NB4 (cell line): ENCODE measurements at regions not wholly inside any gene's neighbourhood (a gene's known extent, or its start where the extent isn't known, plus 50 kb on each side); places are given as distances from the start of the nearest gene placed in this dataset.
"Not testable (repeated sequence)": the region's sequence is repeated elsewhere in the genome, so short reads cannot be mapped to it uniquely, and the experiment has no call there.

Source experiments
- MYC ChIP-seq: IDR thresholded peaks from 2 replicates; pipeline ENCODE4 v1.6.1; 2011; ENCODE audit warnings: low read depth, low read length
- POLR2A ChIP-seq: IDR thresholded peaks from 2 replicates; pipeline ENCODE4 v1.6.1; 2011; ENCODE audit warnings: mild to moderate bottlenecking; ENCODE audit not compliant: insufficient read length; ENCODE audit errors: extremely low read depth
- TF ChIP-seq, protein P1 (sequence below): IDR thresholded peaks from one replicate; pipeline ENCODE4 v1.5.1; 2012; ENCODE audit warnings: low read depth, low read length

DNA sequence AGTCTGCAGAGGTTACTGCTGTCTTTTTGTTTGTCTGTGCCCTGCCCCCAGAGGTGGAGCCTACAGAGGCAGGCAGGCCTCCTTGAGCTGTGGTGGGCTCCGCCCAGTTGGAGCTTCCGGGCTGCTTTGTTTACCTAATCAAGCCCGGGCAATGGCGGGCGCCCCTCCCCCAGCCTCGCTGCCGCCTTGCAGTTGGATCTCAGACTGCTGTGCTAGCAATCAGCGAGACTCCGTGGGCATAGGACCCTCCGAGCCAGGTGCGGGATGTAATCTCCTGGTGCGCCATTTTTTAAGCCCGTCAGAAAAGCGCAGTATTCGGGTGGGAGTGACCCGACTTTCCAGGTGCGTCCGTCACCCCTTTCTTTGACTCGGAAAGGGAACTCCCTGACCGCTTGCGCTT, 141.5 kb upstream of the NTF3 start:
- TF ChIP-seq, protein P1, sequence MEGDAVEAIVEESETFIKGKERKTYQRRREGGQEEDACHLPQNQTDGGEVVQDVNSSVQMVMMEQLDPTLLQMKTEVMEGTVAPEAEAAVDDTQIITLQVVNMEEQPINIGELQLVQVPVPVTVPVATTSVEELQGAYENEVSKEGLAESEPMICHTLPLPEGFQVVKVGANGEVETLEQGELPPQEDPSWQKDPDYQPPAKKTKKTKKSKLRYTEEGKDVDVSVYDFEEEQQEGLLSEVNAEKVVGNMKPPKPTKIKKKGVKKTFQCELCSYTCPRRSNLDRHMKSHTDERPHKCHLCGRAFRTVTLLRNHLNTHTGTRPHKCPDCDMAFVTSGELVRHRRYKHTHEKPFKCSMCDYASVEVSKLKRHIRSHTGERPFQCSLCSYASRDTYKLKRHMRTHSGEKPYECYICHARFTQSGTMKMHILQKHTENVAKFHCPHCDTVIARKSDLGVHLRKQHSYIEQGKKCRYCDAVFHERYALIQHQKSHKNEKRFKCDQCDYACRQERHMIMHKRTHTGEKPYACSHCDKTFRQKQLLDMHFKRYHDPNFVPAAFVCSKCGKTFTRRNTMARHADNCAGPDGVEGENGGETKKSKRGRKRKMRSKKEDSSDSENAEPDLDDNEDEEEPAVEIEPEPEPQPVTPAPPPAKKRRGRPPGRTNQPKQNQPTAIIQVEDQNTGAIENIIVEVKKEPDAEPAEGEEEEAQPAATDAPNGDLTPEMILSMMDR, result not testable (repeated sequence)
- TF ChIP-seq POLR2A, MYC: not testable (repeated sequence)
